Stimulated activated CD8-positive, alpha-beta memory T cell treated with anti-CD3 and anti-CD28 coated beads, Interleukin-12 subunit alpha, Interleukin-12 subunit beta, amount 100 ng/mL, for 1 hour (primary cell): ENCODE measurements at regions not wholly inside any gene's neighbourhood (a gene's known extent, or its start where the extent isn't known, plus 50 kb on each side); places are given as distances from the start of the nearest gene placed in this dataset.
"Not testable (repeated sequence)": the region's sequence is repeated elsewhere in the genome, so short reads cannot be mapped to it uniquely, and the experiment has no call there.

ENCODE experiments used
- DNase-seq: peaks from one replicate; pipeline ENCODE4 v3.0.0-alpha.2; 2020; ENCODE audit warnings: low read depth

- no peak for DNase-seq
Observed at GRCh38 chr4:13763707-13764106, 136.2 kb upstream of the BOD1L1 start.

- no peak for DNase-seq
Observed at GRCh38 chr4:13765539-13765938, 138.0 kb upstream of the BOD1L1 start.

- DNase-seq = no peak
Observed at GRCh38 chr4:13766761-13767540, 139.4 kb upstream of the BOD1L1 start.

GRCh38 chr4:13777341-13777740 lies 149.8 kb upstream of the BOD1L1 start:
- DNase-seq = no peak

GRCh38 chr4:13778367-13778766 lies 150.8 kb upstream of the BOD1L1 start:
- DNase-seq = no peak

GRCh38 chr4:13782231-13782630 lies 154.7 kb upstream of the BOD1L1 start:
- no peak for DNase-seq

GRCh38 chr4:13783800-13784411 lies 156.4 kb upstream of the BOD1L1 start:
- no peak for DNase-seq

DNA sequence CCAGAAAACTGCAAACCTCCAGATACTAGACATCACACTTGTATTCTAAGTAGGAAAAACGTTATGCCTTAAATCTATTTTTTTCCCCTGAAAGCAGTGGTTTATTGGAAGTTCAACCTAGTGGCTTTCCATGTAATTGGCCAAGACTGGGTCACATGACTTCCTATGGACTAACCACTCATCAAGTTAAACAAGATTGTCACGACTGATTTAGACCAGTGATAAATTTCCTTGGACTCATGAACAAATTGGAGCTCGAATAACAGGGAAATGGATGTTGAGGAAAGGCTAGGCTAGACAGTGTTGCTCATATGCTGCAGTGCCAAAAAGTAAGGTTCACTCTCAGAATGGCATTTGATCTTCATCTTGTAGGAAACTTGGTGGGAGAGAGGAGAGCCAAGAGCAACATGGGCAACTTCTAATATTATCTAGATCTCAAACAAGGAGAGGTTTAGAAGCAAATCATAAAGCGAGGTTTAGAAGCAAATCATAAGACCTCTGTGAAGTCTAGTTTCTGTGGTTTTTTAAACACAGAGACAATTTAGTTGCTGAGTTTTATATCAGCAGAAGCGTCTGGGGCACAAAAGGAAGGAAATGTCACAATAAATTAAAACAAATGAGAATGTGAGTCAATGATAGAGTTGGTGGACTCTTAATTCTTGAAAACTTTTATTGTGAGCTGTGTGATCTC lies 165.6 kb upstream of the BOD1L1 start:
- DNase-seq = no peak

DNA sequence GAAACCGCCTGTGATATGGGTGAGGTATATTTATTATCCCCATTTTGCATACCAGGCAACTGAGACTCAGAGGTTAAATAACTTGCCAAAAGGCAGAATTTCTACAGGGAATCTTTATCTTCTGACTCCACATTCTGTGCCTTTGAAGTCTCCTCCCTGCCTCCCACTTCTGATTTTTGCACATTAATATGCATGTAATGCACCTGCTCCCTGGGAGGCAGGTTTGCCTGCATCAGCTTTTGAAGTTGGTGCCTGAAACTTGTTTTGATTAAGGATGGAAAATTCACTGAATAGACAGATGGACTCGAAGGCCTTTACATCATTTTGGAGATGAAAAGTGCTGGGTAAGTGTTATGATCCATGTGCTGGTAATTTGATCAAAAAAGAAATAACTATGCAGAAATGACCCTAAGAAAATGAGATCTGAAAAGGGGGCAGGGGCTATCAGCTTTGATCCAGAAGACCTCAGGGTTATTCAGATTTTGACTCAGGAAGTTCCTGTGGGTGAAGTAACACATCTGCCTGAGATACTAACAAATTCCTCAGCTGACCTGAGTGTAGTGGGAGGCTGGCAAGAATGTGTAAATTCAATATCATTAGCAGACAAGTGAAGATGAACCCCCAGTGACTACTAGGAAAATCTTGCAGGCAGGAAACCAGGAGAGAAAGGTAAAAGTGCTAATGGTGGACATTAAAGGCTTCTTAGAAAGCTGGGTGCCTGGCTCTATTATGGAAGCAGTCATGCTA lies 167.5 kb upstream of the BOD1L1 start:
- DNase-seq = no peak

- DNase-seq = no peak
Observed at GRCh38 chr4:13797061-13797460, 169.5 kb upstream of the BOD1L1 start.

GRCh38 chr4:13815231-13815630 lies 187.7 kb upstream of the BOD1L1 start:
- no peak for DNase-seq

DNA sequence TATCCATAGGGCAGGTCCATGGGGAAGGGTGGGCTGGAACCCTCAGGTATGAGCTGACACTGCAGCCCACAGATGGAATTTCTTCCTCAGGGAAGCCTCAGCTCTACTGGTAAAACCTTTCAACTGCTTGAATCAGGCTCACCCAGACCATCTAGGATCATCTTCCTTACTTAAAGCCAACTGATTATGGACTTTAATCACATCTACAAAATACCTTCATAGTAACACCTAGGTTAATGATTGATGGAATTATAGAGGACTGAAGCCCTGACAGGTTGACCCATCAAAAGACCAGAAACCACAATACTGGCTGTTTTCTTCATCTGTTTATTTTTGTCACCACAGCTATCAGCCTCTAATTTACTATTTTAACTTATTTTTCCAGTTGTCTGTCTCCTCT lies 188.9 kb upstream of the BOD1L1 start:
- DNase-seq = no peak

DNA sequence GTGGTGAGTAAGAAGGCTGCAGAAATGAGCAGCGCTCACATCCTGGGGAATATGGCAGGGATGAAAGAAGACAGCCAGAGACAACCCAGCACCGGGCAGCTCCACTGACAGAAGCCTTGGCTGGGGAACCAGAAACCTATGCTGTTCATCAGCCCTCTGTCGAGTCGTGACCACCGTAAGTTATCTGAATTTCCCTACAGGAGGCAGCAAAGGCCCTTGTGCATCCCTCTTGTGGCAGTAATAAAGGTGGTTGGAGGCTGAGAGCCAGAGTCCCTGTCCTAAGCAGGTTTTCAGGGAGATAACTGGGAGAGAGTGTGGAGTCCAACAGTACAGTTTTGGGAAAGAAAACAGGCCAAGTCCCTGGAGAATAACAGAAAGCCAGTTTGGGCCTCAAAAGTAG lies 194.0 kb upstream of the BOD1L1 start:
- no peak for DNase-seq

- DNase-seq = not testable (repeated sequence)
Observed at GRCh38 chr4:13825822-13826221, 198.3 kb upstream of the BOD1L1 start.

DNA sequence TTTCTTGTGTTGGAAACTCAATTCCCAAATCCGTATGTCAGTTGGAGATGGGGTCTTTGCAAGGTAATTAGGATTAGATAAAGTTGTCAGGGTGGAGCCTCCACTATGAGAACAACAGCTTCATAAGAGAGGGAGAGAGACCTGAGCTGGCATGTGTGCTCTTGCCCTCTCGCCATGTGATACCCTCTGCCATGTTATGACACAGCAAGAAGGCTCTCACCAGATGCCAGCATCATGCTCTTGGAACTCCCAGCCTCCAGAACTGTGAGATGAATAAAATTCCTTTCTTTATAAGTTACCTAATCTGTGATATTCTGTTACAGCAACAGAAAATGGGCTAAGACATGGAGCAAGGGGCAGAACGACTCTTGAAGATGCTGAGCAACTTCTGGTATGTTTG lies 201.9 kb upstream of the BOD1L1 start:
- DNase-seq = no peak

DNA sequence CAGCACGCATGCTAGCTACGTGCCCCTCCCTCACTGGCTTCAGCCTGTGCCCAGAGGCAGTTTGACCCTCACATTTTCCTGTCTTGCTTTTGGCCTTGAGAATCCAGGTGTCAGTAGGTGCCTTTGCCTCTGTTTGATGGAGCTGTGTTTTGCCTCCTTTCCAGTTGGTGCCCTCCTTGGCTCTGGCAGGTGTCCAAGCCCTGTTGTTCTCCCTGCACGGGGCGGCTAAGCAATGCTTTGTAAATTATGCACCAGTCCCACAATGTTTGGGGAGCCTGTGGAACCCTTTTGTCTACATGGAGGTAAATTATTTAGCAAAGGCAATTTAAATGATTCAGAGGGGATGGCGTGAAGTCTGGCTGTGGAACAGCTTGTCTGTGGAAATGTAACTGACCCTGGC lies 202.9 kb upstream of the BOD1L1 start:
- DNase-seq = no peak

GRCh38 chr4:13833171-13833804 lies 205.8 kb upstream of the BOD1L1 start:
- no peak for DNase-seq

GRCh38 chr4:13836946-13837912 lies 209.7 kb upstream of the BOD1L1 start:
- DNase-seq = no peak

DNA sequence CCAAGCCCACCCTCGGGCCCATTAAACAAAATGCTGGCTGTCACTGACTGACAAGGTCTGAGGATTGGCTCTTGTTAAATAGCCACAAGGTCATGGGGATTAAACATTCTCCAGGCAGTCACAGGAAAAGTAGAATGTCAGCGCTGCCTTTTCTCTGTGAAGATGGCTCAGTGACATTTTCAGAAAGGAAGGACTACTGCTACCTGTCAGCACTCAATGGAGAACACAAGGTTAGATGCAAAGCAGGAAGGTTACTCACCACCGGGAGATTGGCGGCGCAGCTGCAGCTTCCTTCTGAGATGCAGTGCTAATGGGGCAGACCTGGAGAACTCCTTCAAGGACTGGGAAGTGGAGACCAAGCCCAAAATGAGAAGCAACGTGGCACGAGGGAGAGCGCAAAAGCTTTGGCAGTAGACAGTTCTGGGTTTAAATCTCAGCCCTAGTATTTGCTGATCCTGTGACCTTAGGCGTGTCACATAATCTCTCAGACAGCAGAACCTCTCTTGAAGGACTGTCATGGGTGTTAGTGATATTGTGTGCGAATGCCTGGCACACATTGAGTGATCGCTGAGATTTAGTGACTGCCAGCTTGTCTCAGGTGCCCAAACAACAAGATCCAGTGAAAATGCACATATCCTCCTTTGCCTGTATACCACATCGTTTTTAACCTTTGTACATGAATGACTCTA lies 213.1 kb upstream of the BOD1L1 start:
- DNase-seq = no peak

DNA sequence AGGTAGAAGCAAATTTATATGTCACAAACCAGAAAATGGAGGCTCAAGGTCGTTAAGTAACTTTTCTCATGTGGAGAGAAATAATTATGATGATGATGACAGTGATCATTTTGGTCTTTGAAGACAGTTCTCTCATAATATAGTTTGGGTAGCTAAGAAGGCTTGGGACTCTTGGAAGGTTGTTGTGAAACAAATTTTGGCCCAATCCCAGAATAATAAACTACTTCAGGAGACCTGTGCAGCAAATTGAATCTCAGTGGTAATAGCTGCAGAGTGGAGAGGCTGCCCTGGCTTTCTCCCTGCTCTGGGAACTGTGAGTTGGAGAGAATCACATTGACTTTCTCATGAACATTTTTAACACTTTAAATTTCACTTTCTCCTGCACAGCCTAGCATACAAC lies 217.2 kb upstream of the BOD1L1 start:
- DNase-seq = no peak
